IPS-NIHi7 (cell line): ENCODE measurements at regions not wholly inside any gene's neighbourhood (a gene's known extent, or its start where the extent isn't known, plus 50 kb on each side); places are given as distances from the start of the nearest gene placed in this dataset.

Experiments used
- DNase-seq: peaks from one replicate; pipeline ENCODE4 v3.0.0; 2012; ENCODE audit warnings: mixed read lengths; ENCODE audit errors: extremely low spot score

DNA sequence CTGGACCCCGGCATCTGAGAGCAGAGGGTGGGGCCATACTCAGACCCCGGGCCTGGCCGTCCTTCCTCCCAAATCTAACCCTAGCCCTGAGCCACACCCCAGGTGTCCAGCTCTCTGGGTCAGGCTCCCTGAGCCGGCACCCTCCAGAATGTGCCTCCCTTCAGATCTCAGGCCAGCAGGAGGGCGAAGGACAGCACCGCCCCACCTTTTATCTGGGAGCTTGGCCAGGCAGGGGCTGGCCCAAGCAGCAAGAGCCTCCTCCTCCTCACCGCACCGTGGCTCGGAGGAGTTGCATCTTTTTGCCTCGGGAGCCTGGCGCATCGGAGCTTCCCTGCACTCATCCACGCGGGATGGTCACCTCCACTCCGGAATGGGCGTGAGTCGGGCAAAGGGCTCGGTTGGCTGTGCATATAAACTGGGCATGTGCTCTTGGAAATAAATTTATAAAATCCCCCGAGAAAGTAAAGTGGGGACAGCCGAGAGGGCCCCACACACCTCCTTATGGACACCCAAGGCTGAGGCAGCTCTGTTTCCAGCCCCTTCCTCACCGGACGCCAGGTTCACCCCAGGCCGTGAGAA, 69.1 kb upstream of the CTDP1 start:
- no peak for DNase-seq

DNA sequence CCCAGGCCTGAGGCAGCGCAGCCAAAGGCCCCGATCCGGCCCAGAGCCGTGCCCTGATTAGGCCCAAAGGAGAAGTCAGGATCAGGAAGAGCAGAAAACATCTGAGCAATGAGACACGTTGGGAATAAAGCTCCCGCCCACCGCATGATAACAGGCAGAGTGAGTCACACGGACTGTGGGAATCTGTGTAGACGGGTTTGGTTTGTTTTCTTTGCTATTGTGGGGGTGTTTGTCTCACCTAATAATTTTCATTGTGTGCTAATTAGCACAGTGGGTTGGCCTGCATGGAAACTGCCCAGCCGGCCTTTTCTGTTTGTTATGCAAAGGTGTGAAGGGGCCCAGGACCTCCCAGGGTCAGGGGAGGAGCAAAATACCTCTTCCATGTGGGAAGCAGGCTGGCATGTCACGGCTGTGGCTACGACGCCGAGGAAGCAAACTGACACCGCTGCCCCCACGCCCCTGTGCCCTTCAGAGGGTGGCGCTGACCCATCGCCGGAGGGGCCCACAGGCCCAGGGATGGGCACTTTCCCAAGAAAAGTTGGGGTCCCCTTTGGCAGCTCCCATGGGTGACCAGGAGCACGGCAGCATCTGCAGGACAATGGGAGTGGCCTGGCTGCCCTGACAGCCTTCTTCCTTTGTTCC, 68.4 kb upstream of the CTDP1 start:
- peak; percentile 60 for DNase-seq

DNA sequence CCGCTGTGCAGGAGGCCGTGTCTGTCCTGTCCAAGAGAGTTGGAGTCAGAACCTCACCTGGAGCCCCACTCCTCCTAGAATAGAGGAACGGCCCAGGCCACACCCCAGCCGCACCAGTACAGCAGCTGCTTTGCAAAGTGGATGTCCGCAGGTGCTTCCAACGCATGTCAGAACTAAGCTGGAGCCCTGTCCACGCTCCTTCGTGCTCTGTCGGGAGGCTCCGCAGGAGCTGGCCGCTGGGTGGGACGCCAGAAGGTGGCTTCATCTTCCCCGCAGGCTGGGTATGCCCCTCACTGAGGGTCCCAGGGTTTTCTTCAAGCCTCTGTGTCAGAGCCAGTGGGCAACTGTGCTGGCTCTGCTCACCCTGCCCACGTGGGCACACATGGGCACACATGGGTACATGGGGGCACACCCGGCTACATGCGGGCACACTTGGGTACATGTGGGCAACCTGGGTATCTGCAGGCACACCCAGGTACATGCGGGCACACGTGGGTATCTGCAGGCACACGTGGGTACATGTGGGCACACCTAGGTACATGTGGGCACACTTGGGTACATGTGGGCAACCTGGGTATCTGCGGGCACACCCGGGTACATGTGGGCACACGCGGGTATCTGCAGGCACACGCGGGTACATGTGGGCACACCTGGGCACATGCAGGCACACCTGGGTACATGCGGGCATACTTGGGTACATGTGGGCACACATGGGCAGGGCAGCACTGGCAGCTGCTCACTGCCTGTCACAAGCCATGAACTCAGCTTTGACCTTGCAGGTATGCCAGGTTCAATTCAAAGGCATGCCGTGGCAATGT, 67.1 kb upstream of the CTDP1 start:
- DNase-seq = no peak

- no peak for DNase-seq
These were observed 66.2 kb upstream of the CTDP1 start for GRCh38 chr18:79613186-79613931.

- no peak for DNase-seq
These were observed 65.2 kb upstream of the CTDP1 start for GRCh38 chr18:79614211-79614955.

GRCh38 chr18:79615091-79615490, 64.5 kb upstream of the CTDP1 start:
- DNase-seq = no peak

DNA sequence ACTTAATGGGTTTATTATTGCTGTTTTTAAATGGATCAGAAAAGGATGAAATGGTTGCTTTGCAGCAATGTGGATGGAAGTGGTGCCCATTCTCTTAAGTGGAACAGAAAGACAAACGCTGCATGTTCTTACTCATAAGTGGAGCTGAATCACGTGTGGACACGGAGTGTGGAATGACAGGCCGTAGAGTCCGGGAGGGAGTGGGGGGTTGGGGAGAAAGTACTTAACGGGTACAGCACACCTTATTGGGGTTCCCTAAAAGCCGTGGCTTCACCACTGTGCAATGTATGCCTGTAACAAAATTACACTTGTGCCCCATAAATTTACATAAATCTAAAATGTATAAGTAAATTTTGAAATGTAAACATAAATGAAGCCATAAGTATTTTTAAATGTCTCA, 64.0 kb upstream of the CTDP1 start:
- DNase-seq = no peak

- peak; percentile 81 for DNase-seq
These were observed 62.7 kb upstream of the CTDP1 start for GRCh38 chr18:79616651-79617510.

GRCh38 chr18:79617511-79618500, 61.8 kb upstream of the CTDP1 start:
- DNase-seq = no peak

DNA sequence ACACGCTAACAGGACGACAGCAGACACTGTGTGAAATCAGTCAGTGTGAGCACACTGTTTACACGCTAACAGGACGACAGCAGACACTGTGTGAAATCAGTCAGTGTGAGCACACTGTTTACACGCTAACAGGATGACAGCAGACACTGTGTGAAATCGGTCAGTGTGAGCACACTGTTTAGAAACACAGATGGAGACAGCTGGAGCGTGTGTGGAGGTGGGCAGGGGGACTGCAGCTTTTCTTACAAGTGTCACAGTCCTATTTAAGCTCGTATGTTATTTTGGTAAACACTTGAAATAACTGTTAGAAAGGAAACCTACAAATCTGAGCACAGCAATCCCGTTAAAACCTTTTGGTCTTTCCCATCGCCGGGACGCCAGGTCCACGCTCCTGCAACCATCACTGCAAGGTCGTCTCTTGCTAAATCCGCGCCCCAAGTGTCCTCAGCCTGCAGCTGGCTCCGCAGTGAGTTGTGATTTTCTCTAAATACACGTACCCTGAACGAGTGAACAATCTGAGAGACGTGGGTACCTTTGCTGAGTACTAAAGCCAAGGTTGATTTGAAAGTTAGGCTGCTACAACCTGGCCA, 58.9 kb upstream of the CTDP1 start:
- DNase-seq = no peak

DNA sequence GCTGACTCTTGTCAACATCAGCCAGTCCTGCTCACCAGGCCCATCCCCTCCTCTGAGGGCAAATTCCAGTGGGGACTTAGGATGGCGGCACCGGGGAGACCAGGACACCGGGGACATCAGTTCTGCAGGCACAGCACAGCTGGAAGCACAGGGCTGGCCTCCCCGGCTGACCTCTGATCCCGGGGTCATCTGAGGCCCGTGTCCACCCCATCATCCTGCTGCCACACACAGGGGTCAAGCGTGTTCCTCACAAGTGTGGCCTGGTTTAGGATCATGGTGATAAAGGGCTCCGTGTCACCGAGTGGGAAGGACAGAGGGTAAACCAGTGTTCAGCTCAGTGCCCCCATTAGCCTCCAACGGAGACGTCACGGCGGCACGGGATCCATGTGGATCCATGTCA, 58.1 kb upstream of the CTDP1 start:
- no peak for DNase-seq

DNA sequence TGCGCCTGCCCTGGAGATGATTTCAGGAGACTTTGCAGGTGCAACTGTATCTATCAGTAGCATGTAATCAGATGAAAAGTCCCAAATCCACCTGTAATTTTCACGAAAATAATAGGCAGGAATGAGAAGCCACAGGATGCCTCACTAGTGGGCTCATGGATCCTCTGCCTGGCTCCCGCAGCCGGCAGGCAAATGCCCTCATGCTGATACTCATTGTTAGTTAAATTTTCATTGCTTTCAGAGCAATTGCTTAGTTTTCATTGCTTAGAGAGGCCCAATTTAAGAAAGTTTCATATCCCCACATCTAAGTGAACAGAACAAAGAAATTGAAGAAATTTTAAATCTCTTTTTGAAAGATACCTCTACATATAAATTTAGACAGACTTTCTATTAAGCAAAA, 57.6 kb upstream of the CTDP1 start:
- DNase-seq = no peak

GRCh38 chr18:79624356-79625170, 55.0 kb upstream of the CTDP1 start:
- DNase-seq = no peak

GRCh38 chr18:79625195-79625923, 54.2 kb upstream of the CTDP1 start:
- DNase-seq = no peak

GRCh38 chr18:79625924-79626561, 53.6 kb upstream of the CTDP1 start:
- DNase-seq = no peak

- DNase-seq = no peak
These were observed 52.5 kb upstream of the CTDP1 start for GRCh38 chr18:79626905-79627749.
